MM.1S (cell line): ENCODE measurements at regions not wholly inside any gene's neighbourhood (a gene's known extent, or its start where the extent isn't known, plus 50 kb on each side); places are given as distances from the start of the nearest gene placed in this dataset.

Source experiments
- DNase-seq: peaks from one replicate; pipeline ENCODE4 v3.0.0-alpha.2; 2015
- H2AFZ ChIP-seq: fragments of 300-600 bp; sonication (generic); 2 replicates; pipeline ENCODE4 v1.6.0; 2016; ENCODE audit warnings: antibody characterized with exemption, low read length
- H3F3A ChIP-seq: fragments of 300-600 bp; sonication (generic); 2 replicates; pipeline ENCODE4 v1.6.1; 2016; ENCODE audit warnings: mild to moderate bottlenecking, antibody characterized with exemption, low read length, moderate library complexity, mixed read lengths; ENCODE audit not compliant: insufficient read depth
- H3K27ac ChIP-seq: fragments of 300-600 bp; sonication (generic); 2 replicates; pipeline ENCODE4 v1.5.1; 2016; ENCODE audit warnings: mild to moderate bottlenecking, low read length
- H3K27me3 ChIP-seq: fragments of 300-600 bp; sonication (generic); replicated peaks from 2 replicates; pipeline ENCODE4 v1.6.0; 2016; ENCODE audit warnings: low read length; ENCODE audit not compliant: insufficient read depth
- H3K36me3 ChIP-seq: fragments of 300-600 bp; sonication (generic); replicated peaks from 2 replicates; pipeline ENCODE4 v1.6.1; 2016; ENCODE audit warnings: mild to moderate bottlenecking, low read length, mixed read lengths; ENCODE audit not compliant: insufficient read depth
- H3K4me1 ChIP-seq: fragments of 300-600 bp; sonication (generic); 2 replicates; pipeline ENCODE4 v1.6.1; 2016; ENCODE audit warnings: low read length, mixed read lengths
- H3K4me2 ChIP-seq: fragments of 300-600 bp; sonication (generic); 2 replicates; pipeline ENCODE4 v1.6.0; 2016; ENCODE audit warnings: low read depth, low read length
- H3K4me3 ChIP-seq: fragments of 300-600 bp; sonication (generic); 2 replicates; pipeline ENCODE4 v1.5.1; 2016; ENCODE audit warnings: low read length, mixed read lengths
- H3K79me2 ChIP-seq: fragments of 300-600 bp; sonication (generic); 2 replicates; pipeline ENCODE4 v1.6.1; 2016; ENCODE audit warnings: mixed run types, low read length, mixed read lengths
- H3K9ac ChIP-seq: fragments of 300-600 bp; sonication (generic); 2 replicates; pipeline ENCODE4 v1.6.1; 2016; ENCODE audit warnings: low read length, mixed read lengths
- H3K9me2 ChIP-seq: fragments of 300-600 bp; sonication (generic); replicated peaks from 2 replicates; pipeline ENCODE4 v1.6.1; 2016; ENCODE audit warnings: mild to moderate bottlenecking, low read length, mixed read lengths; ENCODE audit not compliant: insufficient read depth
- H3K9me3 ChIP-seq: fragments of 300-600 bp; sonication (generic); replicated peaks from 2 replicates; pipeline ENCODE4 v1.6.1; 2016; ENCODE audit warnings: mild to moderate bottlenecking, low read length, mixed read lengths; ENCODE audit not compliant: insufficient read depth
- H4K20me1 ChIP-seq: fragments of 300-600 bp; sonication (generic); 2 replicates; pipeline ENCODE4 v1.6.1; 2016; ENCODE audit warnings: mild to moderate bottlenecking, low read length, moderate library complexity, mixed read lengths; ENCODE audit not compliant: insufficient read depth
- CTCF ChIP-seq: fragments of 300-600 bp; sonication (generic); IDR thresholded peaks from 2 replicates; pipeline ENCODE4 v1.5.1; 2016; ENCODE audit warnings: antibody characterized with exemption, low read length, mixed read lengths
- EZH2 ChIP-seq: fragments of 300-600 bp; sonication (generic); optimal IDR thresholded peaks from 2 replicates; pipeline ENCODE3; 2017; ENCODE audit warnings: low read depth, mild to moderate bottlenecking, antibody characterized with exemption, low read length, mixed read lengths
- EZH2phosphoT487 ChIP-seq: fragments of 300-600 bp; sonication (generic); IDR thresholded peaks from 2 replicates; pipeline ENCODE4 v1.6.1; 2018; ENCODE audit warnings: antibody characterized with exemption, low read length

GRCh38 chrX:130467936-130468335, 66.1 kb downstream of the RBMX2 start:
- TF ChIP-seq CTCF (no peak), EZH2 (no peak), EZH2phosphoT487 (no peak)
- Histone ChIP-seq H3K4me1 (no peaks in the 10 kb centered on the region), H3K4me2 (no peak overlapping the region), H3K79me2 (no peaks in the 10 kb centered on the region), H3K27me3 (no peaks in the 10 kb centered on the region), H3K27ac (no peak overlapping the region), H3K36me3 (no peaks in the 10 kb centered on the region), H4K20me1 (no peaks in the 10 kb centered on the region), H3F3A (no peaks in the 10 kb centered on the region), H2AFZ (no peak overlapping the region), H3K4me3 (no peak overlapping the region), H3K9ac (no peak overlapping the region), H3K9me2 (no peaks in the 10 kb centered on the region), H3K9me3 (no peaks in the 10 kb centered on the region)
- no peak for DNase-seq

- H3K79me2 ChIP-seq: no peaks in the 10 kb centered on the region
- no peaks in the 10 kb centered on the region for H4K20me1 ChIP-seq
- H3K9me2 ChIP-seq: no peaks in the 10 kb centered on the region
- no peak overlapping the region for H3K4me2 ChIP-seq
- no peak overlapping the region for H2AFZ ChIP-seq
- no peak overlapping the region for H3K27ac ChIP-seq
- H3K27me3 ChIP-seq: no peaks in the 10 kb centered on the region
- no peak overlapping the region for H3K9ac ChIP-seq
- no peaks in the 10 kb centered on the region for H3K36me3 ChIP-seq
- H3K9me3 ChIP-seq: no peaks in the 10 kb centered on the region
- no peaks in the 10 kb centered on the region for H3K4me1 ChIP-seq
- H3K4me3 ChIP-seq: no peak overlapping the region
- no peaks in the 10 kb centered on the region for H3F3A ChIP-seq
- no peak for DNase-seq
- no peak for TF ChIP-seq CTCF
- no peak for TF ChIP-seq EZH2
- no peak for TF ChIP-seq EZH2phosphoT487
Observed at GRCh38 chrX:130468395-130468923, 66.7 kb downstream of the RBMX2 start.

- Histone ChIP-seq H3K9me2 (no peaks in the 10 kb centered on the region), H3K9ac (no peak overlapping the region), H3K36me3 (no peaks in the 10 kb centered on the region), H3K4me2 (no peak overlapping the region), H3K27ac (no peak overlapping the region), H3K79me2 (no peaks in the 10 kb centered on the region), H3K9me3 (no peaks in the 10 kb centered on the region), H2AFZ (no peak overlapping the region), H3K4me1 (no peaks in the 10 kb centered on the region), H3F3A (no peaks in the 10 kb centered on the region), H3K27me3 (no peaks in the 10 kb centered on the region), H3K4me3 (no peak overlapping the region), H4K20me1 (no peaks in the 10 kb centered on the region)
- TF ChIP-seq EZH2: no peak
- no peak for TF ChIP-seq EZH2phosphoT487
- TF ChIP-seq CTCF: no peak
- DNase-seq: no peak
Observed at GRCh38 chrX:130482871-130483270, 81.1 kb downstream of the RBMX2 start.
